HFF-Myc (cell line): ENCODE measurements at regions not wholly inside any gene's neighbourhood (a gene's known extent, or its start where the extent isn't known, plus 50 kb on each side); places are given as distances from the start of the nearest gene placed in this dataset.

ENCODE experiments used
- DNase-seq: peaks from one replicate; pipeline ENCODE4 v3.0.0-alpha.2; 2011; ENCODE audit warnings: low read depth; ENCODE audit errors: extremely low read depth
- H3K4me3 ChIP-seq: replicated peaks from 2 replicates; pipeline ENCODE4 v1.5.1; 2011; ENCODE audit warnings: low read depth, mild to moderate bottlenecking, control low read depth, low read length
- TF ChIP-seq, protein P1 (sequence below): IDR thresholded peaks from 2 replicates; pipeline ENCODE4 v1.5.1; 2012; ENCODE audit warnings: mild to moderate bottlenecking, low read depth, low read length, control low read depth; ENCODE audit errors: missing control alignments

DNA sequence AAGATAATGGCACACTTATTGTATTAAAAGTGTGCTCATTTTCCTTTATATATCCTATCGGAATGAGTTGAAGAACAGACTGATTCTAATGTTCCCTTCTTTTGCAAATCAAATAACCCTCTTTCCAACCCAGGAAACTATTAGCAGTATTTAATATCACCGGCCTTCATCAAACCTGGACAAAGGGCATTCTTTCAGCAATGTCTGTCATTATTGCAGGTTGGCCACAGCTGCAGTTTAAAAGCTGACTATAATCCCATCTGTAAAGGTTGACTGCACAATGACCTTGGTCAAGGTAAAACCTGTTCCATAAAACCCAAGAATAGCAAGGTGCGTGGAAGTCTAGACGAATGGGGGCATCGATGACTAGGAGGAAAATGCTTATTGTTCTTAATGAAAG, 472.3 kb upstream of the SOX5 start:
- TF ChIP-seq, protein P1, sequence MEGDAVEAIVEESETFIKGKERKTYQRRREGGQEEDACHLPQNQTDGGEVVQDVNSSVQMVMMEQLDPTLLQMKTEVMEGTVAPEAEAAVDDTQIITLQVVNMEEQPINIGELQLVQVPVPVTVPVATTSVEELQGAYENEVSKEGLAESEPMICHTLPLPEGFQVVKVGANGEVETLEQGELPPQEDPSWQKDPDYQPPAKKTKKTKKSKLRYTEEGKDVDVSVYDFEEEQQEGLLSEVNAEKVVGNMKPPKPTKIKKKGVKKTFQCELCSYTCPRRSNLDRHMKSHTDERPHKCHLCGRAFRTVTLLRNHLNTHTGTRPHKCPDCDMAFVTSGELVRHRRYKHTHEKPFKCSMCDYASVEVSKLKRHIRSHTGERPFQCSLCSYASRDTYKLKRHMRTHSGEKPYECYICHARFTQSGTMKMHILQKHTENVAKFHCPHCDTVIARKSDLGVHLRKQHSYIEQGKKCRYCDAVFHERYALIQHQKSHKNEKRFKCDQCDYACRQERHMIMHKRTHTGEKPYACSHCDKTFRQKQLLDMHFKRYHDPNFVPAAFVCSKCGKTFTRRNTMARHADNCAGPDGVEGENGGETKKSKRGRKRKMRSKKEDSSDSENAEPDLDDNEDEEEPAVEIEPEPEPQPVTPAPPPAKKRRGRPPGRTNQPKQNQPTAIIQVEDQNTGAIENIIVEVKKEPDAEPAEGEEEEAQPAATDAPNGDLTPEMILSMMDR = no peak
- DNase-seq = no peak
- H3K4me3 ChIP-seq = no peak overlapping the region

DNA sequence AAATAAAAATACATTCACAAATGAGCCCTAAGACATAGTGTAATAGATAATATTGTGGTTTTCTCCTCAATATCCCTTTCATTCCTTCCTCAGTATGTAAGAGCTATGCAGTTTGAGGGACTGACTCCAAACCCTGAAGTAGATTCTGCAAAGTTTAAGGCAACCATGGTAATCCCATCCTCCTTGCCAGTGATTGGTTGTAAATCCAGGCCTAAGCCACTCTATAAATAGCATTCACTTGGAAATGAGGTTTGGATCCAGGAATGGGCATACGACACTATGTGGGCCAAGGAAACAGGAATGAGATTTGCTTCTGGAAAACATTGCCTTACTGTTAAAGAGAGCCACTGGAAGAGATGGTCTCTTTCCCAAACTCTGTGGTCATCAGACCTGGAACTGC, 468.7 kb upstream of the SOX5 start:
- H3K4me3 ChIP-seq = no peak overlapping the region
- TF ChIP-seq, protein P1 = no peak
- no peak for DNase-seq

GRCh38 chr12:24416423-24417109, 467.1 kb upstream of the SOX5 start:
- no peak overlapping the region for H3K4me3 ChIP-seq
- DNase-seq = no peak
- TF ChIP-seq, protein P1 = no peak

GRCh38 chr12:24415934-24416333, 466.5 kb upstream of the SOX5 start:
- H3K4me3 ChIP-seq = no peak overlapping the region
- TF ChIP-seq, protein P1 = no peak

GRCh38 chr12:24414480-24414879, 465.0 kb upstream of the SOX5 start:
- TF ChIP-seq, protein P1 = no peak
- no peak overlapping the region for H3K4me3 ChIP-seq
- no peak for DNase-seq

More at GRCh38 chr12:24415934-24416333, 466.5 kb upstream of the SOX5 start:
- no peak for DNase-seq

- no peak for DNase-seq
- TF ChIP-seq, protein P1 = no peak
- no peak overlapping the region for H3K4me3 ChIP-seq
Observed at GRCh38 chr12:24411948-24412347, 462.5 kb upstream of the SOX5 start.

DNA sequence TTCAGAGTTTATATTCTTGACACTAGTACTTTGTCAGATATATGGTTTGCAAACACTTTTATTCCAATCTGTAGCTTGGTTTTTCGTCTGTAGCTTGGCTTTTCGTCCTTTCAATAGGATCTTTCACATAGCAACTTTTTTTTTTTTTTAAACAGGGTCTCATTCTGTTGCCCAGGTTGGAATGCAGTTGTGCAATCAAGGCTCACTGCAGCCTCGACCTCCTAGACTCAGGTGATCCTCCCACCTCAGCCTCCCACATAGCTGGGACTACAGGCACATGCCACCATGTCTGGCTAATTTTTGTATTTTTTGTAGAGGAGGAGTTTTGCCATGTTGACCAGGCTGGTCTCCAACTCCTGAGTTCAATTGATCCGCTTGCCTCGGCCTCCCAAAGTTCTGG, 460.4 kb upstream of the SOX5 start:
- TF ChIP-seq, protein P1 = no peak
- no peak overlapping the region for H3K4me3 ChIP-seq
- DNase-seq = no peak
